ENCODE measurements at regions not wholly inside any gene's neighbourhood (a gene's known extent, or its start where the extent isn't known, plus 50 kb on each side); places are given as distances from the start of the nearest gene placed in this dataset.

- Mint-ChIP-seq H3K4me3 (no peak overlapping the region), H3K9me3 (no peaks in the 10 kb centered on the region), H3K27ac (no peak overlapping the region), H3K27me3 (no peaks in the 10 kb centered on the region), H3K36me3 (no peaks in the 10 kb centered on the region), H3K4me1 (no peaks in the 10 kb centered on the region)
These were observed 66.7 kb downstream of the CD164 start for GRCh38 chr6:109315341-109316110.

GRCh38 chr6:109314313-109314712 is 68.0 kb downstream of the CD164 start:
- Mint-ChIP-seq H3K36me3 (no peaks in the 10 kb centered on the region), H3K27ac (no peak overlapping the region)

GRCh38 chr6:109313139-109313538 is 69.1 kb downstream of the CD164 start:
- Mint-ChIP-seq H3K4me3 (no peak overlapping the region), H3K9me3 (no peaks in the 10 kb centered on the region), H3K27ac (no peak overlapping the region), H3K36me3 (no peaks in the 10 kb centered on the region), H3K27me3 (no peaks in the 10 kb centered on the region), H3K4me1 (no peaks in the 10 kb centered on the region)

More at GRCh38 chr6:109314313-109314712, 68.0 kb downstream of the CD164 start:
- no peaks in the 10 kb centered on the region for H3K4me1 Mint-ChIP-seq
- no peaks in the 10 kb centered on the region for H3K27me3 Mint-ChIP-seq
- no peaks in the 10 kb centered on the region for H3K9me3 Mint-ChIP-seq
- H3K4me3 Mint-ChIP-seq = no peak overlapping the region

- Mint-ChIP-seq H3K36me3 (no peaks in the 10 kb centered on the region), H3K4me1 (no peaks in the 10 kb centered on the region), H3K27me3 (no peaks in the 10 kb centered on the region), H3K9me3 (no peaks in the 10 kb centered on the region), H3K27ac (no peak overlapping the region), H3K4me3 (no peak overlapping the region)
These were observed 70.8 kb downstream of the CD164 start for GRCh38 chr6:109311471-109311870.

GRCh38 chr6:109309917-109310316 is 72.3 kb downstream of the CD164 start:
- H3K36me3 Mint-ChIP-seq = no peaks in the 10 kb centered on the region
- H3K4me3 Mint-ChIP-seq = no peak overlapping the region
- H3K9me3 Mint-ChIP-seq = no peaks in the 10 kb centered on the region
- H3K27ac Mint-ChIP-seq = no peak overlapping the region
- no peaks in the 10 kb centered on the region for H3K4me1 Mint-ChIP-seq
- no peaks in the 10 kb centered on the region for H3K27me3 Mint-ChIP-seq

- H3K4me1 Mint-ChIP-seq = no peaks in the 10 kb centered on the region
- no peaks in the 10 kb centered on the region for H3K9me3 Mint-ChIP-seq
- peak overlapping the region; percentile 44 for H3K27ac Mint-ChIP-seq
- no peaks in the 10 kb centered on the region for H3K36me3 Mint-ChIP-seq
- no peaks in the 10 kb centered on the region for H3K27me3 Mint-ChIP-seq
- H3K4me3 Mint-ChIP-seq = no peak overlapping the region
These were observed 74.2 kb downstream of the CD164 start for GRCh38 chr6:109308018-109308492.

GRCh38 chr6:109306733-109307132 is 75.5 kb downstream of the CD164 start:
- Mint-ChIP-seq H3K9me3 (no peaks in the 10 kb centered on the region), H3K36me3 (no peaks in the 10 kb centered on the region), H3K4me1 (no peaks in the 10 kb centered on the region), H3K27me3 (no peaks in the 10 kb centered on the region), H3K4me3 (no peak overlapping the region), H3K27ac (no peak overlapping the region)

GRCh38 chr6:109305028-109305427 is 77.2 kb downstream of the CD164 start:
- Mint-ChIP-seq H3K27me3 (peaks cover 1% of the 10 kb centered on the region), H3K36me3 (no peaks in the 10 kb centered on the region), H3K27ac (no peak overlapping the region), H3K9me3 (no peaks in the 10 kb centered on the region), H3K4me3 (no peak overlapping the region), H3K4me1 (no peaks in the 10 kb centered on the region)

- H3K4me1 Mint-ChIP-seq = no peaks in the 10 kb centered on the region
- H3K9me3 Mint-ChIP-seq = no peaks in the 10 kb centered on the region
- no peak overlapping the region for H3K27ac Mint-ChIP-seq
- no peaks in the 10 kb centered on the region for H3K36me3 Mint-ChIP-seq
- no peak overlapping the region for H3K4me3 Mint-ChIP-seq
- H3K27me3 Mint-ChIP-seq = peaks cover 1% of the 10 kb centered on the region
These were observed 77.8 kb downstream of the CD164 start for GRCh38 chr6:109304284-109305015.

GRCh38 chr6:109303640-109304283 is 78.5 kb downstream of the CD164 start:
- H3K27ac Mint-ChIP-seq = no peak overlapping the region
- H3K27me3 Mint-ChIP-seq = peaks cover 1% of the 10 kb centered on the region
- H3K4me3 Mint-ChIP-seq = no peak overlapping the region
- no peaks in the 10 kb centered on the region for H3K4me1 Mint-ChIP-seq
- no peaks in the 10 kb centered on the region for H3K36me3 Mint-ChIP-seq
- H3K9me3 Mint-ChIP-seq = no peaks in the 10 kb centered on the region

GRCh38 chr6:109303164-109303563 is 79.1 kb downstream of the CD164 start:
- Mint-ChIP-seq H3K27ac (no peak overlapping the region), H3K27me3 (peaks cover 1% of the 10 kb centered on the region), H3K9me3 (no peaks in the 10 kb centered on the region), H3K4me1 (no peaks in the 10 kb centered on the region), H3K36me3 (no peaks in the 10 kb centered on the region), H3K4me3 (no peak overlapping the region)

- peaks cover 1% of the 10 kb centered on the region for H3K27me3 Mint-ChIP-seq
- no peaks in the 10 kb centered on the region for H3K4me1 Mint-ChIP-seq
- no peaks in the 10 kb centered on the region for H3K36me3 Mint-ChIP-seq
- H3K9me3 Mint-ChIP-seq = no peaks in the 10 kb centered on the region
- H3K27ac Mint-ChIP-seq = no peak overlapping the region
- no peak overlapping the region for H3K4me3 Mint-ChIP-seq
These were observed 80.1 kb downstream of the CD164 start for GRCh38 chr6:109302176-109302575.

GRCh38 chr6:109301418-109301817 is 80.8 kb downstream of the CD164 start:
- Mint-ChIP-seq H3K27me3 (peaks cover 1% of the 10 kb centered on the region), H3K4me3 (no peak overlapping the region), H3K9me3 (no peaks in the 10 kb centered on the region), H3K36me3 (no peaks in the 10 kb centered on the region), H3K27ac (no peak overlapping the region), H3K4me1 (no peaks in the 10 kb centered on the region)

- Mint-ChIP-seq H3K27me3 (peaks cover 1% of the 10 kb centered on the region), H3K27ac (no peak overlapping the region), H3K9me3 (no peaks in the 10 kb centered on the region), H3K4me1 (no peaks in the 10 kb centered on the region), H3K36me3 (no peaks in the 10 kb centered on the region), H3K4me3 (no peak overlapping the region)
These were observed 81.4 kb downstream of the CD164 start for GRCh38 chr6:109300874-109301273.

- Mint-ChIP-seq H3K9me3 (no peaks in the 10 kb centered on the region), H3K4me1 (no peaks in the 10 kb centered on the region), H3K4me3 (no peak overlapping the region), H3K27ac (no peak overlapping the region), H3K27me3 (peaks cover 1% of the 10 kb centered on the region), H3K36me3 (no peaks in the 10 kb centered on the region)
These were observed 82.3 kb downstream of the CD164 start for GRCh38 chr6:109299776-109300564.

All from activated naive CD4-positive, alpha-beta T cell treated with anti-CD3 and anti-CD28 coated beads, Interleukin-2, amount 50 U/mL, for 24 hours (primary cell).